Mucosa of descending colon (tissue), 3 donors: ENCODE measurements at regions not wholly inside any gene's neighbourhood (a gene's known extent, or its start where the extent isn't known, plus 50 kb on each side); places are given as distances from the start of the nearest gene placed in this dataset.

ENCODE experiments used
- ATAC-seq: fragments of 200-7000 bp; cut with Tn5 transposase; one replicate; pipeline ENCODE4 v1.9.1; 2020; ENCODE audit warnings: mild to moderate bottlenecking, moderate library complexity
- DNase-seq, 3 donors: peaks; one replicate each; pipeline ENCODE4 v3.0.0-alpha.2; 2020
- H3K36me3 ChIP-seq: fragments of 200-600 bp; one replicate; pipeline ENCODE4 v1.8.0; 2021; ENCODE audit warnings: low read depth, mild to moderate bottlenecking
- H3K4me1 ChIP-seq: fragments of 200-600 bp; one replicate; pipeline ENCODE4 v1.8.0; 2021; ENCODE audit warnings: low read depth, mild to moderate bottlenecking
- H3K4me3 ChIP-seq: fragments of 200-600 bp; one replicate; pipeline ENCODE4 v1.8.0; 2021; ENCODE audit warnings: mild to moderate bottlenecking
- H3K9me3 ChIP-seq: fragments of 200-600 bp; one replicate; pipeline ENCODE4 v1.8.0; 2021; ENCODE audit warnings: mild to moderate bottlenecking
- intact Hi-C, 2 donors: fragments of 100-400 bp; cut with DNase I in 1 of 2; cut with micrococcal nuclease in 1 of 2; formaldehyde crosslinking; loops; one replicate each; pipeline versions ENCODE4 v1.11.0 to v1.11.1; 2022; cut with DNase I, micrococcal nuclease
- TF ChIP-seq, protein P1 (sequence below): fragments of 200-600 bp; IDR thresholded peaks from one replicate; pipeline ENCODE4 v1.8.0; 2022; ENCODE audit warnings: antibody characterized with exemption, mild to moderate bottlenecking
- donor health status: DM: no; HTN: no; CAD: no; lungs with moderate emphysema.
- donor health status: DM: no; HTN: no; CAD: no.
- donor health status: DM: no; HTN: yes; CAD: no.

DNA sequence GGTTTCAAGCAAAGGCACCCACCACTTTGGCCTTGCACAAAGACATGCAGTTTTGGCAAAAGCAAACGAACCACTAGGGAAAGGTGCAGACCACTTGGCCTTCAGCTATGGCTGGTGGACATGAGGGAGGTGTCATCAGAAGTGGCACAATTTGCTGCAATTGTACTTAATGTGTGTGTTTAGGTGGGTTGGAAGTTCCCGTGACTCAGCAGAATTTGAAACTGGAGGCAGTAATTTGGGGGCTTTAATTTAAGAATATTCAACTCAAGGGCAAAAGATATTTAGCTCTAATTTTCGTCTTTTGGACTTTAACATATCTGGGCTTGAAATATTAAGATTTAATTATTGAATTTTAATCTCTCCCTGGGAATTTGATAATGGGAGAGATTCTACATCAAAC is 115.6 kb upstream of the NOCT start:
- Histone ChIP-seq H3K4me3 (no peak overlapping the region), H3K36me3 (no peaks in the 10 kb centered on the region), H3K4me1 (no peaks in the 10 kb centered on the region), H3K9me3 (no peaks in the 10 kb centered on the region)
- DNase-seq, result no peak
- no peak for ATAC-seq
- intact Hi-C loops, result no loop called here
- TF ChIP-seq, protein P1, sequence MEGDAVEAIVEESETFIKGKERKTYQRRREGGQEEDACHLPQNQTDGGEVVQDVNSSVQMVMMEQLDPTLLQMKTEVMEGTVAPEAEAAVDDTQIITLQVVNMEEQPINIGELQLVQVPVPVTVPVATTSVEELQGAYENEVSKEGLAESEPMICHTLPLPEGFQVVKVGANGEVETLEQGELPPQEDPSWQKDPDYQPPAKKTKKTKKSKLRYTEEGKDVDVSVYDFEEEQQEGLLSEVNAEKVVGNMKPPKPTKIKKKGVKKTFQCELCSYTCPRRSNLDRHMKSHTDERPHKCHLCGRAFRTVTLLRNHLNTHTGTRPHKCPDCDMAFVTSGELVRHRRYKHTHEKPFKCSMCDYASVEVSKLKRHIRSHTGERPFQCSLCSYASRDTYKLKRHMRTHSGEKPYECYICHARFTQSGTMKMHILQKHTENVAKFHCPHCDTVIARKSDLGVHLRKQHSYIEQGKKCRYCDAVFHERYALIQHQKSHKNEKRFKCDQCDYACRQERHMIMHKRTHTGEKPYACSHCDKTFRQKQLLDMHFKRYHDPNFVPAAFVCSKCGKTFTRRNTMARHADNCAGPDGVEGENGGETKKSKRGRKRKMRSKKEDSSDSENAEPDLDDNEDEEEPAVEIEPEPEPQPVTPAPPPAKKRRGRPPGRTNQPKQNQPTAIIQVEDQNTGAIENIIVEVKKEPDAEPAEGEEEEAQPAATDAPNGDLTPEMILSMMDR, result no peak

DNA sequence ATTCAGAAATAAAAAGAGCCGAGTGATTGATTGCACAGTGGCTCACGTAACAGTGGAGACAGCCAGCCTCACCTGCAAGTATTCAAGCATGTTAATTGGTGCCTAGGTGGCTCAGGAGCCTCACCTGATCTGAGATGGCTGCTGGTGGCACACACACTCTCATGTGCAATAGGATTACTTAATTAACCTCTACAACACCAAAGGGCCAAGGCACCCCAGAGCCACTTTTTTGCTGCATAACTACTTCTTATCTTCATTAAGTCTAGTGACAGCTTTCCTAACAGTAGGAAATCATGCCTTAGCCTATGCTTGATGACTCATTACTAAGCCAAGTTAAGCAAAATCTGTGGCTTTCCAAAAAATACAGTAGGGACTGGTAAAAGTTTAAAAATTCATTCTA is 117.3 kb upstream of the NOCT start:
- H3K9me3 ChIP-seq, result no peaks in the 10 kb centered on the region
- intact Hi-C loops, result no loop called here
- ATAC-seq (peak; percentile 8), DNase-seq (no peak)
- H3K36me3 ChIP-seq, result no peaks in the 10 kb centered on the region
- H3K4me3 ChIP-seq, result no peak overlapping the region
- TF ChIP-seq, protein P1, result no peak
- H3K4me1 ChIP-seq, result no peaks in the 10 kb centered on the region

DNA sequence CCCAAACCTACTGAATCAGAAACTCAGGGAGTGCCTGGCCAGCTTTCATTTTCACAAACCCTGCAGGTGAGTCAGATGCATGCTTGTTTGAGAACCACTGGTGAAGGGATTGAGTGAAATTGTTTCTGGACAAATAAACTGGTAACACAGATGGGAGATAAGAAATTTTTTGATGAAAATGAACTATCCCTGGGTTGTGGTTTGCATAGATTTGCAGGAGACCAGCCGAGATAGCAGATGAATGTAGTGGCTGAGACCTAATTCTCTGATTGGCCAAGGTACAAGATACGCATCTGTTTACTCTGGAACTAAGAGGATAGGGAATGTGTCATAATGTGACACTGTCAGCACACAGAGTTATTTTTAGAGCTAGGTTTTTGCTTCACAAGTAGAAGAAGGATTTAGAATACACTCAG is 117.8 kb upstream of the NOCT start:
- Histone ChIP-seq H3K4me3 (no peak overlapping the region), H3K9me3 (no peaks in the 10 kb centered on the region), H3K36me3 (no peaks in the 10 kb centered on the region), H3K4me1 (no peaks in the 10 kb centered on the region)
- peak; percentile 70 for ATAC-seq
- intact Hi-C loops, result no loop called here
- DNase-seq, result no peak
- TF ChIP-seq, protein P1, result no peak

DNA sequence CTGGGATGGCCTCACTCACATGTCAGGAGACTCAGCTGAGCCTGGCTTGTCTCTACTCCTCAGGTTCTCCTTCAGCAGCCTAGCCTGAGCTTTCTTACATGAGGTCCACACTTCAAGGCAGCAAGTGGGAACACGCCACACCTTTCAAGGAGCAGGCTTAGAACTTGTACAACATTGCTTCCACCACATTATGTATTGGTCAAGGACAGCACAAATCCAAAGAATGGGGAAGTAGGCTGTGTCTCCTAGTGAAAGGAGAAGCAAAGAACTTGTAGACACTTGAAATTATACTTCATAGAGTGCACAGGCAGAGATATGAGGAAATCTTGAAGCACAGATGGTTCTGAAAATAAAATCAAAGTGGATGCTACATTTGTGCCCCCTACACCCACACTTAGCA is 120.9 kb upstream of the NOCT start:
- intact Hi-C loops, result no loop called here
- Histone ChIP-seq H3K4me3 (no peak overlapping the region), H3K36me3 (no peaks in the 10 kb centered on the region), H3K4me1 (no peaks in the 10 kb centered on the region), H3K9me3 (no peaks in the 10 kb centered on the region)
- no peak for DNase-seq
- TF ChIP-seq, protein P1, result no peak
- ATAC-seq, result no peak

DNA sequence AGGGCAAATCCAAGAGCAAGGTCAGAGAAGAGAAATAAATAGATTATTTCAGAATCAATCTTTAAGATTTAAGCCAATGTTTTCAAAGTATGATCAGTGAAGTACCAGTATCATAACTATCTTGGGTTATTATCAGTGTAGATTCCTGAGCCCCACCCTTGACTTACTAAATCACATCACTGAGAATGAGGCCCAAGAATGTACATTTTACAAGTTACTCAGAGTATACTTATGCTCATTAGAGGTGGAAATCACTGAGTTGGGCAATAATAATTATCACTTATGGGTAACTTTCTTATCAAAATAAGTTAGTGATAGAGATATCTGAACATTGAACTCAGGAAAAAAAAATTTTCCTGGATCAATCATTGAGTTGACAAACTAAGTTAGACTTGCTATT is 121.6 kb upstream of the NOCT start:
- TF ChIP-seq, protein P1, result no peak
- H3K4me3 ChIP-seq, result no peak overlapping the region
- ATAC-seq, result no peak
- no peak for DNase-seq
- H3K36me3 ChIP-seq, result no peaks in the 10 kb centered on the region
- intact Hi-C loops, result no loop called here
- no peaks in the 10 kb centered on the region for H3K4me1 ChIP-seq
- no peaks in the 10 kb centered on the region for H3K9me3 ChIP-seq
